ENCODE measurements at regions not wholly inside any gene's neighbourhood (a gene's known extent, or its start where the extent isn't known, plus 50 kb on each side); places are given as distances from the start of the nearest gene placed in this dataset.

GRCh38 chr12:24012528-24012927, 63.1 kb upstream of the SOX5 start:
- TF ChIP-seq CTCF (IDR thresholded peaks at IDR 0.05; ENCODE audit: insufficient read depth, low read length) (no peak), REST (IDR thresholded peaks at IDR 0.05; ENCODE audit: insufficient replicate concordance, low read depth) (no peak), POLR2AphosphoS5 (IDR thresholded peaks at IDR 0.05; ENCODE audit: low read depth) (no peak)
